Activated CD8-positive, alpha-beta memory T cell treated with anti-CD3 and anti-CD28 coated beads, Interleukin-2, amount 10 ng/mL, durations not matched to agents 7 days and 5 days (primary cell): ENCODE measurements at regions not wholly inside any gene's neighbourhood (a gene's known extent, or its start where the extent isn't known, plus 50 kb on each side); places are given as distances from the start of the nearest gene placed in this dataset.

Source experiments
- ATAC-seq: fragments of 150-1000 bp; cut with Tn5 transposase; one replicate; pipeline ENCODE4 v1.10.0; 2021; ENCODE audit warnings: moderate library complexity
- CTCF ChIA-PET: fragments of 350-600 bp; sonication (Branson Sonifier 250); formaldehyde crosslinking; loops from one replicate; lab custom pipeline; 2021; ENCODE audit warnings: antibody characterized with exemption; lab: Charles Lee
- DNase-seq: peaks from one replicate; pipeline ENCODE4 v3.0.0-alpha.2; 2020
- H3K27ac Mint-ChIP-seq: one replicate; pipeline ENCODE4 v1.8.0; 2021; ENCODE audit warnings: mild to moderate bottlenecking, mixed read lengths
- H3K27me3 Mint-ChIP-seq: one replicate; pipeline ENCODE4 v1.8.0; 2021; ENCODE audit warnings: mixed read lengths
- H3K36me3 Mint-ChIP-seq: one replicate; pipeline ENCODE4 v1.8.0; 2021; ENCODE audit warnings: mild to moderate bottlenecking, mixed read lengths
- H3K4me1 Mint-ChIP-seq: one replicate; pipeline ENCODE4 v1.8.0; 2021; ENCODE audit warnings: mixed read lengths
- H3K4me3 Mint-ChIP-seq: one replicate; pipeline ENCODE4 v1.8.0; 2021; ENCODE audit warnings: mild to moderate bottlenecking, moderate library complexity, mixed read lengths
- H3K9me3 Mint-ChIP-seq: one replicate; pipeline ENCODE4 v1.8.0; 2022; ENCODE audit warnings: low read depth, mixed read lengths

DNA sequence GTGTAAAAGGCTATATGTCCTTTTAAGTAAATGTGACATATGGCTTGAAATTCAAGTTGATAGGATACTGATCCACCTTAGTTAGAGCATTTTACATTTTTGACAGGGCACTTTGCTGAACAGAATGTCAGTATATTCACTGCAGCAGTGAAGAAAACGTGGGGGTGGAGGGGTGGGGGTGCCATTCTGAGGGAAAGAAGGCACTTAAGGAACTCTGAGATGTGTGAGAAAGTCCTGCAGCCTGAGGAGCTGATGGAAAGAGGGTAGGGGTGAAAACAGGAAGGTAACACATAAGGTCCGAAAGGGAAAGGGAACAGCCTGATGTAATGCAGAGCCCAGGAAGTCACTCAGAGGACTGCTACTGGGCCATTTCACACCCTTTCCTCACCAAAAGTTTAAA lies 265.5 kb upstream of the GRIP1 start:
- CTCF ChIA-PET = no interaction called here
- DNase-seq (no peak), ATAC-seq (no peak)
- H3K4me3 Mint-ChIP-seq = no peak overlapping the region
- peaks cover 6% of the 10 kb centered on the region for H3K4me1 Mint-ChIP-seq
- peaks cover 39% of the 10 kb centered on the region for H3K27me3 Mint-ChIP-seq
- no peaks in the 10 kb centered on the region for H3K9me3 Mint-ChIP-seq
- no peak overlapping the region for H3K27ac Mint-ChIP-seq
- H3K36me3 Mint-ChIP-seq = no peaks in the 10 kb centered on the region

DNA sequence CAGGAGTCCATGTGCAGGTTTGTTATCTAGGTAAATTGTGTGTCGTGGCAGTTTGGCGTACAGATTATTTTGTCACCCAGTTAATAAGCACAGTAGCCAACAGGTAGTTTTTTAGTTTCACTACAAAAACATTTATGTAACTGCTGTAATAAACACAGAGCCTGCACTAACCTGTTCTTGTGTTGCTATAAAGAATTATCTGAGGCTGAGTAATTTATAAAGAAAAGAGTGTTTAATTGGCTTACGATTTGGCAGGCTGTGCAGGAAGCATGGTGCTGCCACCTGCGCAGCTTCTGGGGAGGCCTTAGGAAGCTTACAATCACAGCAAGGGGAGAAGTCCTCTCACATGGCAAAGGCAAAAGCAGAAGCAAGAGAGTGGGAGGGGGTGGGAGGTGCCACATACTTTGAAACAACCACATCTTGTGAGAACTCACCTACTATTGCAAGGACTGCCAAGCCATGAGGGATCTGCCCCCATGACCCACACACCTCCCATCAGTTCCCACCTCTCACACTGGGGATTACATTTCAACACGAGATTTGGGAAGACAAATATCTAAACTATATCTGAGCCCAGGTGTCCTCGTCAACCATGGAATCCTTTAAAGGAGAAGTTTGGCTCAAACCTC lies 266.4 kb upstream of the GRIP1 start:
- H3K27me3 Mint-ChIP-seq = peaks cover 39% of the 10 kb centered on the region
- ATAC-seq = no peak
- no peaks in the 10 kb centered on the region for H3K9me3 Mint-ChIP-seq
- CTCF ChIA-PET = no interaction called here
- peaks cover 6% of the 10 kb centered on the region for H3K4me1 Mint-ChIP-seq
- DNase-seq = no peak
- no peak overlapping the region for H3K4me3 Mint-ChIP-seq
- H3K27ac Mint-ChIP-seq = no peak overlapping the region
- no peaks in the 10 kb centered on the region for H3K36me3 Mint-ChIP-seq

DNA sequence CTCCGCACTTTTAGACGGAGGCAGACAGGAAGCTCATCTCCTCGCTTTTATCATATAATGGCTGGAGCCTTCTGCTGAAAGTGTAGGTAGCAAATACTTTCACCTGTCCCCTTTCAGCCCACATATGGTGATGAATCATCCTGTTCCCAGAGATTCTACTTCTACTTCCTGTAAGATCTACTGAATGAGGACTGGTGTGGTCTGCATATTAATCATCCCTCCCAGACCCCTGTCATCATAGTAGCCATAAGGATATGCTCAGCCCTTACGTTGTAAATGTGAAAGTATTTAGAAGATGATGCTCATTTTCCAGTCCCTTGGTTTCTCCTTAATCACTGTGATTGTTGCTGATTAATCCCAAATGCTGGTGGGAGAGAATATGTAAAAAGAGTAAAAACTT lies 268.2 kb upstream of the GRIP1 start:
- CTCF ChIA-PET = no interaction called here
- ATAC-seq (peak; percentile 42), DNase-seq (no peak)
- Mint-ChIP-seq H3K4me1 (peaks cover 6% of the 10 kb centered on the region), H3K36me3 (no peaks in the 10 kb centered on the region), H3K4me3 (no peak overlapping the region), H3K27me3 (peaks cover 46% of the 10 kb centered on the region), H3K27ac (no peak overlapping the region), H3K9me3 (no peaks in the 10 kb centered on the region)

DNA sequence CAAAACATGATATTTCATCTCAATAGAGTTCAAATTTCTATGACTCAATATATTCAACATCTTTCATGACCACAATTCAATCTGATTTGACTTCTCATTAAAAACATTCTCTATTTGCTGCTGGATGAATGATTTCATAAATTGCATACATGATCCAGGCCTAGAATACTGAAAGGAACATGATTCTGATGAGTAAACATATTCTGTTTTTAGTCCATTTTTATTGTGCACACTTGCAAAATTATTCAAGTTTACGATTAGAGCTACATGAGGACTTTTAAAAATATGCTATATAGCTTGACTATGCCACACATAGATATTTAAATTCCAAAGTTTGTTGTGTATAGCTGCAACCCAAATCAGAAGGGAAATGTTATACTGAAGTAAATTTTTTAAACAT lies 273.8 kb upstream of the GRIP1 start:
- Mint-ChIP-seq H3K27me3 (peaks cover 21% of the 10 kb centered on the region), H3K9me3 (no peaks in the 10 kb centered on the region), H3K4me1 (no peaks in the 10 kb centered on the region), H3K27ac (no peak overlapping the region), H3K4me3 (no peak overlapping the region), H3K36me3 (no peaks in the 10 kb centered on the region)
- CTCF ChIA-PET = no interaction called here
- no peak for ATAC-seq
- DNase-seq = no peak

DNA sequence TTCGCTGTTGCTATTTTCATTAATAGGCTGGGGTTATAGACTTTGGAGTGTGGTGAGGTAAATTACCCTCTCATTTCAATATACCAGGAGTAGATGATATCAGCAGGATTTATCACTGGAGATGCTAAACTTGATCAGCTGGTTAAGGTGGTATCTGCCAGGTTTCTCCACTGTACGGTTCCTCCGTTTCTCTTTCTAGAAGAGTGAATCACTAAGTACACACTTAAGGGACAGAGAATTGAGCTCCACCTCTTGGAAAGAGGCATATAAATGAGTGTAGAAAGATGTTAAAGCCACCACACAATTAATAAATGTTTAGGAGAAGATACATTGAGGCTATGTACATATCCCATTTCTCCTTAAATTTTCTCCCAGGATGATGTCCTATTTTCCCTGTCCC lies 277.4 kb upstream of the GRIP1 start:
- no peaks in the 10 kb centered on the region for H3K36me3 Mint-ChIP-seq
- H3K9me3 Mint-ChIP-seq = no peaks in the 10 kb centered on the region
- H3K27ac Mint-ChIP-seq = no peak overlapping the region
- CTCF ChIA-PET = no interaction called here
- DNase-seq (no peak), ATAC-seq (no peak)
- H3K4me3 Mint-ChIP-seq = no peak overlapping the region
- peaks cover 15% of the 10 kb centered on the region for H3K27me3 Mint-ChIP-seq
- no peaks in the 10 kb centered on the region for H3K4me1 Mint-ChIP-seq

DNA sequence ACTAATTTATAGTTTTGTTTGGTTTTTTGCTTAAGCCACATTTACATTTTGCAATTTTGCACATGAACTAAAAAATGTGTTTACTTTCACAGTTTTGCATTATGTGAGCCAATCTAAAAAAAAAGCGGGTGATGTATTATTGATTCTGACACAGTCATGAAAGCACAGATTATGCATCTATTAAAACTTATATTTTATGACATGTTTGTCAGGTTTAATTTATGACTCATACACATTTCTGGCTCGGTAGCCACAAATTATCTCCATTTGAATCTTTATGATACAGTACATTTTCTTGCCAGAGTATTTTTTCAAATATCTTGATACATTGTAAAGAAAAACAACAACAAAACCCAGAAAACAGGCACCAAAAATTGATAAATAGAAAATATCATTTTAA lies 280.4 kb upstream of the GRIP1 start:
- DNase-seq (no peak), ATAC-seq (no peak)
- peaks cover 3% of the 10 kb centered on the region for H3K4me1 Mint-ChIP-seq
- H3K27me3 Mint-ChIP-seq = no peaks in the 10 kb centered on the region
- H3K4me3 Mint-ChIP-seq = no peak overlapping the region
- H3K9me3 Mint-ChIP-seq = no peaks in the 10 kb centered on the region
- CTCF ChIA-PET = no interaction called here
- no peaks in the 10 kb centered on the region for H3K36me3 Mint-ChIP-seq
- H3K27ac Mint-ChIP-seq = no peak overlapping the region

DNA sequence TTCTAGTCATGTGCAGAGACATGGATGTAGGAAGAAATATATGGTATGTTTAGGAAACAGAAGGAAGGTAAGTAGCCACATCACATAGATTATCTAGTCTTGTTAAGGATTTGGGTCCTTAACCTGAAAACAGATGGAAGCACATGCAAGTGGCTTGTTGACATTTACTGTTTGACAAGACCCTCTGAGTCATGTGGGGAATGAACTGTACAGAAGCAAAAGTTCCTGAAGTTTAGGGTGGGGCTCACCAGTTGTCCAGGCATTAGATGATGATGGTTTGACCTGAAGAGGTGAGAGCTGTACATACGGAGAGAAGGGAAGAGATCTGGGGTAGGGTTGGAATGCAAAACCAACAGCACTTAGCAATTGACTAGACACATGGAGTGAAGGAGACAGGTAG lies 281.1 kb upstream of the GRIP1 start:
- CTCF ChIA-PET = no interaction called here
- no peak overlapping the region for H3K27ac Mint-ChIP-seq
- H3K4me1 Mint-ChIP-seq = peaks cover 9% of the 10 kb centered on the region
- H3K36me3 Mint-ChIP-seq = no peaks in the 10 kb centered on the region
- H3K4me3 Mint-ChIP-seq = no peak overlapping the region
- DNase-seq (no peak), ATAC-seq (no peak)
- H3K9me3 Mint-ChIP-seq = no peaks in the 10 kb centered on the region
- no peaks in the 10 kb centered on the region for H3K27me3 Mint-ChIP-seq

DNA sequence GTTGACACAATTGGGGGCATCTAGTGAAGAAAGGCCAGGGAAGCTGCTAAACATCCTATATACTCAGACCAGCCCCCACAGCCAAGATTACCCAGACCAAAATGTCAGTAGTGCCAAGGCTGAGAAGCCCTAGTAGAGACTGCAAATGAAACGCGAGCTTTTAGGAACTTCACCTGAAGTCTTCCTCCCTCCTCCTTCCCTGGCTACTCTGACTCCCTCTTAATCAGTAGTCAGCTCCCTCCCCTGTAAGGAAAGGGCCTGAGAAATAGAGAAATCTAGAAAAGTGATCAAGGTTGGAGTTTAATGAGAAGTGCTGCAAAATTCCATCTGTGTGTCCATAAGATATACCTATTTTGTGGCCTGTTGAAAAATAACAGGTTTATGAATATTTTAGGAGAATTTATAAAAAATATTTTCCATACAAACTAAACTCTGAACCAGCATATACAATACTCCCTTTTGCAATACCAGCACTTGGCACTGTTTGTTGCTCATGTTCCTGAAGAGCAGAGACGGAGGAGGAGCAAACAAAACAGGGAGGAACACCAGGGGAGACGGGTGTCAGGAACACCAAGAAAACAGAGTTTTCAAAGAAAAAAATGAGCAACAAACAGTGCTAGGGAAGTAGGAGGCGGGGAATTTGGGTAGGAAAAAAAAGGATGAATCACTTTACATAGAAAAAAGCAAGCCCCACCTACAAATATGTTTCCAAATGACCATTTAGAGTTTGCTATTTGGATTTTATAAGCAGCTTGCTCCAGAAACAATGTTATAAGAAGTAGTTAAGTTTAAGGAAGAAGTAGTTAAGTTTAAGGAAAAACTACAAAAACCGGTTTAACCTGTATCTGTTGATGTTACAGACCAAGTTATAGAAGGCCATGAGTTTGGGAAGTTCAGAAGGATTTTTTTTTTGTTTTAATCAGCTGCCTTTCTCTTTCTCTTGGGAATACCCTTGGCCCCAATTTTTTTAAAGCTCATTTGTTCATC lies 282.1 kb upstream of the GRIP1 start:
- H3K4me3 Mint-ChIP-seq = no peak overlapping the region
- H3K27ac Mint-ChIP-seq = no peak overlapping the region
- no peaks in the 10 kb centered on the region for H3K27me3 Mint-ChIP-seq
- no peak for ATAC-seq
- CTCF ChIA-PET = no interaction called here
- no peaks in the 10 kb centered on the region for H3K9me3 Mint-ChIP-seq
- H3K4me1 Mint-ChIP-seq = peaks cover 9% of the 10 kb centered on the region
- H3K36me3 Mint-ChIP-seq = no peaks in the 10 kb centered on the region
- no peak for DNase-seq

DNA sequence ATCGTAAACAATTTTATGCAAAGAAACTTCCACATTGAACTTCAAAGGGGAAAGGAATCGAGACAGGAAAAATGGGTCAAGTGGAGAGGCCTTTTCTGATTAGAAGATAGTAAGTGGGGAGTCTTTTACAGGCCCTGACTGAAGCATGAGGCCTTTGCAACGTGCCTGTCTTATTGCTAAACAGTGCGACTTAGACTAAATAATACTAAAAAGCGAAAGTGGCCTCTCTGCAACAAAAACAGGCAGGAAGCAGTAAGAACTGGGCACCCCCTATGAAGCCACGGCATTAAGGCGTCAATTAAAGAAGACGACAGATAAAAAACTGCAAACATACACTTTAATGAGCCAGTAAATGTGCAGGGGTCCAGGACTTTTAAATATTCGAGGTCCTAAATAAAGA lies 283.4 kb upstream of the GRIP1 start:
- no peaks in the 10 kb centered on the region for H3K36me3 Mint-ChIP-seq
- H3K27me3 Mint-ChIP-seq = no peaks in the 10 kb centered on the region
- no peak overlapping the region for H3K27ac Mint-ChIP-seq
- DNase-seq (no peak), ATAC-seq (no peak)
- H3K9me3 Mint-ChIP-seq = no peaks in the 10 kb centered on the region
- H3K4me3 Mint-ChIP-seq = no peak overlapping the region
- H3K4me1 Mint-ChIP-seq = peaks cover 9% of the 10 kb centered on the region
- CTCF ChIA-PET = no interaction called here

DNA sequence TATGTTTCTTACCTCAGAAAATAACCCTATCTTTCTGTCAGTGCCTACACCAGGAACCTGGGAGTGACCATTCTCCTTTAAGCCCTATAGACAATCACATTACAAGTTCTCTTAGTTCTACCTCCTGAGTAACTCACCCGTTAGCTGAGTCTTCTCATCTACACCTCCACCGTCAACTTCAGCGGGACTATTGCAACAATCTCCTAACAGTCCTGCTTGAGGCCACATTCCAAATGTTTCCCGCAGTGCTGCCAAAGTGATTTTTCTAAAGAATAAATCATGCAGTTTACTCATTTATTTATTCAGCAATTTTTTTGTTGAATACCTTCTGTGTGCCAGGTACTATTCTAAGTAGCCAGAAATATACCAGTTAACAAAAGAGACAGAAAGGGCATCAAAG lies 285.0 kb upstream of the GRIP1 start:
- Mint-ChIP-seq H3K27me3 (peaks cover 6% of the 10 kb centered on the region), H3K9me3 (no peaks in the 10 kb centered on the region), H3K4me1 (peaks cover 9% of the 10 kb centered on the region), H3K36me3 (no peaks in the 10 kb centered on the region), H3K27ac (no peak overlapping the region), H3K4me3 (no peak overlapping the region)
- DNase-seq (no peak), ATAC-seq (no peak)
- CTCF ChIA-PET = no interaction called here

DNA sequence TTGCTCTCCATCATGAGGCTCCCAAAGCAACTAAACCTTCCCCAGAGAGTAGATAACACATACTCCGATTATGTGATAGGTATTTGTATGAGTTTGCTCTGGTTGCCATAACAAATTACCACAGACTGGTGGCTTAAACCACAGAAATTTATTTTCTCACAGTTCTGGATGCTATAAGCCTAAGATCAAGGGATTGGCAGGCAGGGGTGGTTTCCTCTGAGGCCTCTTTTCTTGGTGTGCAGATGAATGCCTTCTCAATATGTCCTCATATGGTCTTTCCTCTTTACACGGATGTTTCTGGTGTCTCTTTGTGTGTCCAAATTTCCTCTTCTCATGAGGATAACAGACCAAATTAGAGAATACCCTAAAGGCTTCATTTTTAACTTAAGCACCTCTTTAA lies 285.8 kb upstream of the GRIP1 start:
- peaks cover 9% of the 10 kb centered on the region for H3K4me1 Mint-ChIP-seq
- H3K4me3 Mint-ChIP-seq = no peak overlapping the region
- ATAC-seq (peak; percentile 76), DNase-seq (peak; percentile 57)
- H3K27me3 Mint-ChIP-seq = peaks cover 10% of the 10 kb centered on the region
- H3K27ac Mint-ChIP-seq = no peak overlapping the region
- CTCF ChIA-PET = no interaction called here
- H3K9me3 Mint-ChIP-seq = no peaks in the 10 kb centered on the region
- no peaks in the 10 kb centered on the region for H3K36me3 Mint-ChIP-seq

DNA sequence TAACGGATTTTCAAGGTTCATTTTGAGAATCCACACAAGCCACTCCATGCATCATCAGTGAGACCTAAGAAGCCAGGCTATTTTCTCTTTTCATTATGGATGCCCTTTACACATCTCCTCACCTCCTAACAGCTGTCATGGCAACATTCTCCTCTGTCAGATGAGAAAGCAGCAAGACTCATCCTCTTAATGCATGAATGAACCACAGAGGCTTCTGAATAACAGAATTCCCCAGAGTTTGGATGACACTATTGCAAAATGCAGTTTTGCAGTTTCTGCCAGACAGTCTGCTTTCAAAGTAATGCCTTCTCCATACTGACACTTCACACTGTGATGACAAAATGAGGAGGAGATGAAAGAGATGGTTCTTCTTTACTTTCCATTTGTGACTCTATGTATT lies 286.7 kb upstream of the GRIP1 start:
- Mint-ChIP-seq H3K27me3 (peaks cover 12% of the 10 kb centered on the region), H3K9me3 (no peaks in the 10 kb centered on the region), H3K4me3 (no peak overlapping the region), H3K36me3 (no peaks in the 10 kb centered on the region), H3K27ac (no peak overlapping the region), H3K4me1 (peaks cover 9% of the 10 kb centered on the region)
- DNase-seq = no peak
- no peak for ATAC-seq
- CTCF ChIA-PET = no interaction called here

DNA sequence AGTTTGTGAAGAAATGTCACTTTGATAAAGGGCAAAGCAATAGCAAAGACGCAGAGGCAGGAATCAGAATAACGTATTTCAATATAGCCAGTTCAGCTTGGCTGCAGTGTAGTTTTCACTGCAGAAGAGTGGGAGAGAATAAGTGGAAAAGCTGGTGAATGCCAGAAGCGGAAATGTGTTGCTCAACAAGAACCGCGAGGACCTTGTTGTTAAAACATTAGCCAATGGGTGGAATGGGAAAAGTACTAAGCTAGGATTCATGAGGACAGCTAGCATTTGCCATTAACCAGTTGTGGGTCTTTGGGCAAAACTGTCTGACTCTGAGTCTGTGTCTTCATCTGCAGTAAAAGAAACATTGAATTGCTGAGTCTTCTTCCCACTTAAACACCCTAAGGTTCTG lies 292.9 kb upstream of the GRIP1 start:
- ATAC-seq (no peak), DNase-seq (no peak)
- CTCF ChIA-PET = no interaction called here
- H3K27me3 Mint-ChIP-seq = peaks cover 42% of the 10 kb centered on the region
- no peaks in the 10 kb centered on the region for H3K36me3 Mint-ChIP-seq
- H3K27ac Mint-ChIP-seq = no peak overlapping the region
- H3K4me3 Mint-ChIP-seq = no peak overlapping the region
- no peaks in the 10 kb centered on the region for H3K4me1 Mint-ChIP-seq
- no peaks in the 10 kb centered on the region for H3K9me3 Mint-ChIP-seq

DNA sequence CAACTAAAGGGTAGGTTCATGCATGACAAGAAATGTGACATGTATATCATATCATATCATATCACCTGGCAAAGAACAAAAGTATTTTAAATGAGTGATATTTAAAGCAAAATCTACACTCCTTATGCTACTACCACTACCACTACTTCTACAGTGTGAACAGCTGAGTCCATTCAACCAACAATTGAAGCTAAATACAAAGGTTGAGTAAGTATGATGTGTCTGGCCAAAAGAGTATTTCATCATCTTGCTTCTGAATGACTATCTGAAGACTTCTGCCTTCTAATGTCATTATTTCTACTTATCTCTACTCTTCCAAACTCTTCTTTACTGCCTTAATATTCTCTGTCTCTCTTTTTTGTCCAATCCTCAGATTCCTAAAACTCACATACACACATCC lies 292.6 kb upstream of the CAND1 start:
- ATAC-seq (no peak), DNase-seq (no peak)
- no peaks in the 10 kb centered on the region for H3K9me3 Mint-ChIP-seq
- peaks cover 52% of the 10 kb centered on the region for H3K27me3 Mint-ChIP-seq
- no peak overlapping the region for H3K27ac Mint-ChIP-seq
- peaks cover 9% of the 10 kb centered on the region for H3K4me1 Mint-ChIP-seq
- no peaks in the 10 kb centered on the region for H3K36me3 Mint-ChIP-seq
- CTCF ChIA-PET = no interaction called here
- no peak overlapping the region for H3K4me3 Mint-ChIP-seq
